Liver (tissue), 3 donors: ENCODE measurements at regions not wholly inside any gene's neighbourhood (a gene's known extent, or its start where the extent isn't known, plus 50 kb on each side); places are given as distances from the start of the nearest gene placed in this dataset.

Experiments used
- EGR1 ChIP-seq, 2 donors: IDR thresholded peaks; 2 replicates each; pipeline ENCODE4 v1.6.1; 2016 to 2018; ENCODE audit warnings: antibody characterized with exemption in 2 of 2, low read depth in 2 of 2
- FOXA2 ChIP-seq: IDR thresholded peaks from 2 replicates; pipeline ENCODE4 v1.6.1; 2016; ENCODE audit warnings: antibody characterized with exemption
- GABPA ChIP-seq, 2 donors: IDR thresholded peaks in 1 of 2; conservative IDR thresholded peaks in 1 of 2; 2 replicates each; pipeline ENCODE4 v1.6.1; 2016; ENCODE audit warnings: antibody characterized with exemption in 2 of 2, mild to moderate bottlenecking in 1 of 2, moderate library complexity in 1 of 2
- RAD21 ChIP-seq, 2 donors: IDR thresholded peaks; 2 replicates each; pipeline ENCODE4 v1.6.1; 2016; ENCODE audit warnings: antibody characterized with exemption in 2 of 2, mild to moderate bottlenecking in 2 of 2
- RXRA ChIP-seq, 2 donors: IDR thresholded peaks; 2 replicates each; pipeline ENCODE4 v1.6.1; 2017 to 2018; ENCODE audit warnings: antibody characterized with exemption in 2 of 2, mild to moderate bottlenecking in 1 of 2
- SP1 ChIP-seq: IDR thresholded peaks from 2 replicates; pipeline ENCODE4 v1.6.1; 2018; ENCODE audit warnings: antibody characterized with exemption, mild to moderate bottlenecking
- TAF1 ChIP-seq: conservative IDR thresholded peaks from 2 replicates; pipeline ENCODE4 v1.6.1; 2016; ENCODE audit warnings: antibody characterized with exemption, mild to moderate bottlenecking
- TF ChIP-seq, protein P1 (sequence below): fragments of 150-350 bp; IDR thresholded peaks from 2 replicates; pipeline ENCODE4 v1.5.1; 2017; ENCODE audit warnings: improper control_type of control experiment, low read depth, low read length; ENCODE audit not compliant: missing input control
- TF ChIP-seq, protein P2 (sequence below): IDR thresholded peaks from 2 replicates; pipeline ENCODE4 v1.6.1; 2016; ENCODE audit warnings: antibody characterized with exemption
- donor health status: healthy.
- donor health status: healthy.

DNA sequence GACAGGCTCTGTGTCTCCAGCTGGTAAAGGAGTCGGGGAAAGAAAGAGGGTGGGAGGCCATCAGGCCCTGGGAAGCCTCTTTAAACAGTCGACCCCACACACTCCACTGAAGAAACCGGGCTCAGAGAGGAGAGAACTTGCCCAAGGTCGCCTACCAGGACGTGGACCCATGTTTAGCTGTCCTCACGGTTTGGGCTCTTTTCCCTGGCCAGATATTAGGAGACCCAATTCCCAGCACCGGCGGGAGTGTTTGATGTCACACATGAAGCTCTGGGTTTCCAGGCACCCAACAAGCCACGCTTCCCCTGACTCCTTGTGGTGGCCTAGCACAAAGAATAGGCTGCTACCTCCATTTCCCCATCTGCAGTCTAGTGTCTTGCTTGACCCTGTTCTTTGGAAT, 52.2 kb upstream of the GRIP2 start:
- no peak for TF ChIP-seq SP1
- TF ChIP-seq TAF1, result no peak
- TF ChIP-seq, protein P1, sequence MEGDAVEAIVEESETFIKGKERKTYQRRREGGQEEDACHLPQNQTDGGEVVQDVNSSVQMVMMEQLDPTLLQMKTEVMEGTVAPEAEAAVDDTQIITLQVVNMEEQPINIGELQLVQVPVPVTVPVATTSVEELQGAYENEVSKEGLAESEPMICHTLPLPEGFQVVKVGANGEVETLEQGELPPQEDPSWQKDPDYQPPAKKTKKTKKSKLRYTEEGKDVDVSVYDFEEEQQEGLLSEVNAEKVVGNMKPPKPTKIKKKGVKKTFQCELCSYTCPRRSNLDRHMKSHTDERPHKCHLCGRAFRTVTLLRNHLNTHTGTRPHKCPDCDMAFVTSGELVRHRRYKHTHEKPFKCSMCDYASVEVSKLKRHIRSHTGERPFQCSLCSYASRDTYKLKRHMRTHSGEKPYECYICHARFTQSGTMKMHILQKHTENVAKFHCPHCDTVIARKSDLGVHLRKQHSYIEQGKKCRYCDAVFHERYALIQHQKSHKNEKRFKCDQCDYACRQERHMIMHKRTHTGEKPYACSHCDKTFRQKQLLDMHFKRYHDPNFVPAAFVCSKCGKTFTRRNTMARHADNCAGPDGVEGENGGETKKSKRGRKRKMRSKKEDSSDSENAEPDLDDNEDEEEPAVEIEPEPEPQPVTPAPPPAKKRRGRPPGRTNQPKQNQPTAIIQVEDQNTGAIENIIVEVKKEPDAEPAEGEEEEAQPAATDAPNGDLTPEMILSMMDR, result no peak
- TF ChIP-seq EGR1 (IDR thresholded peaks at IDR 0.05; ENCODE audit: low read depth in 2 of 2), result no peak
- no peak for TF ChIP-seq RXRA (IDR thresholded peaks at IDR 0.05)
- TF ChIP-seq, protein P2, sequence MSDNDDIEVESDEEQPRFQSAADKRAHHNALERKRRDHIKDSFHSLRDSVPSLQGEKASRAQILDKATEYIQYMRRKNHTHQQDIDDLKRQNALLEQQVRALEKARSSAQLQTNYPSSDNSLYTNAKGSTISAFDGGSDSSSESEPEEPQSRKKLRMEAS, result no peak
- TF ChIP-seq GABPA (IDR thresholded peaks at IDR 0.05 in 1 of 2, conservative IDR thresholded peaks at IDR 0.05 in 1 of 2), result no peak
- no peak for TF ChIP-seq RAD21 (IDR thresholded peaks at IDR 0.05)
- TF ChIP-seq FOXA2, result no peak
